GM21737 (cell line): ENCODE measurements at regions not wholly inside any gene's neighbourhood (a gene's known extent, or its start where the extent isn't known, plus 50 kb on each side); places are given as distances from the start of the nearest gene placed in this dataset.
"Not testable (repeated sequence)": the region's sequence is repeated elsewhere in the genome, so short reads cannot be mapped to it uniquely, and the experiment has no call there.

ENCODE experiments used
- ATAC-seq: cut with Tn5 transposase; IDR thresholded peaks from one replicate; pipeline ENCODE4 v1.9.1; 2021; ENCODE audit warnings: mild to moderate bottlenecking, moderate library complexity; ENCODE audit not compliant: unreplicated experiment

- no peak for ATAC-seq
Measured at GRCh38 chr1:30089024-30089430, 634.4 kb downstream of the MATN1 start.

- ATAC-seq = no peak
Measured at GRCh38 chr1:30088594-30088993, 634.8 kb downstream of the MATN1 start.

- no peak for ATAC-seq
Measured at GRCh38 chr1:30087465-30087864, 635.9 kb downstream of the MATN1 start.

GRCh38 chr1:30085811-30086770 lies 637.3 kb downstream of the MATN1 start:
- ATAC-seq = no peak

GRCh38 chr1:30084909-30085571 lies 638.3 kb downstream of the MATN1 start:
- no peak for ATAC-seq

GRCh38 chr1:30083800-30084464 lies 639.5 kb downstream of the MATN1 start:
- no peak for ATAC-seq

GRCh38 chr1:30081379-30082102 lies 641.8 kb downstream of the MATN1 start:
- ATAC-seq = no peak

- not testable (repeated sequence) for ATAC-seq
Measured at GRCh38 chr1:30075916-30076315, 647.5 kb downstream of the MATN1 start.

GRCh38 chr1:30068787-30069472 lies 654.5 kb downstream of the MATN1 start:
- no peak for ATAC-seq

GRCh38 chr1:30064547-30064946 lies 658.8 kb downstream of the MATN1 start:
- no peak for ATAC-seq

- ATAC-seq = no peak
Measured at GRCh38 chr1:30063621-30064280, 659.6 kb downstream of the MATN1 start.

- no peak for ATAC-seq
Measured at GRCh38 chr1:30061292-30062220, 661.8 kb downstream of the MATN1 start.

GRCh38 chr1:30060738-30061137 lies 662.6 kb downstream of the MATN1 start:
- no peak for ATAC-seq

- no peak for ATAC-seq
Measured at GRCh38 chr1:30058970-30059369, 664.4 kb downstream of the MATN1 start.

GRCh38 chr1:30054126-30054525 lies 669.3 kb downstream of the MATN1 start:
- no peak for ATAC-seq

GRCh38 chr1:30052178-30052577 lies 671.2 kb downstream of the MATN1 start:
- ATAC-seq = no peak

- no peak for ATAC-seq
Measured at GRCh38 chr1:30051777-30052176, 671.6 kb downstream of the MATN1 start.

GRCh38 chr1:30049748-30050296 lies 673.6 kb downstream of the MATN1 start:
- ATAC-seq = no peak
